GM06990 (cell line): ENCODE measurements at regions not wholly inside any gene's neighbourhood (a gene's known extent, or its start where the extent isn't known, plus 50 kb on each side); places are given as distances from the start of the nearest gene placed in this dataset.

Experiments
- DNase-seq: peaks from one replicate; pipeline ENCODE4 v3.0.0-alpha.2; 2011; ENCODE audit not compliant: insufficient read length; ENCODE audit errors: extremely low read depth
- H3K27me3 ChIP-seq: replicated peaks from 2 replicates; pipeline ENCODE4 v1.6.0; 2011; ENCODE audit warnings: low read length; ENCODE audit not compliant: control insufficient read depth, insufficient read depth
- H3K36me3 ChIP-seq: 2 replicates; pipeline ENCODE4 v1.5.1; 2011; ENCODE audit warnings: low read length; ENCODE audit not compliant: control insufficient read depth, insufficient read depth
- H3K4me3 ChIP-seq: replicated peaks from 2 replicates; pipeline ENCODE4 v1.5.1; 2011; ENCODE audit warnings: low read depth, mild to moderate bottlenecking, control low read depth, low read length
- CTCF ChIP-seq: IDR thresholded peaks from 2 replicates; pipeline ENCODE4 v1.5.1; 2011; ENCODE audit warnings: low read length, control low read depth, mild to moderate bottlenecking, inconsistent platforms; ENCODE audit not compliant: insufficient read depth, poor library complexity, severe bottlenecking

- DNase-seq, result no peak
- Histone ChIP-seq H3K36me3 (no peaks in the 10 kb centered on the region), H3K4me3 (no peak overlapping the region), H3K27me3 (no peaks in the 10 kb centered on the region)
- no peak for TF ChIP-seq CTCF
Observed at GRCh38 chr3:89628856-89629670, 521.6 kb downstream of the EPHA3 start.

- TF ChIP-seq CTCF, result no peak
- Histone ChIP-seq H3K4me3 (no peak overlapping the region), H3K36me3 (no peaks in the 10 kb centered on the region), H3K27me3 (no peaks in the 10 kb centered on the region)
- no peak for DNase-seq
Observed at GRCh38 chr3:89635137-89635536, 527.7 kb downstream of the EPHA3 start.

- no peak for DNase-seq
- no peaks in the 10 kb centered on the region for H3K27me3 ChIP-seq
- no peak for TF ChIP-seq CTCF
- H3K4me3 ChIP-seq, result no peak overlapping the region
- no peaks in the 10 kb centered on the region for H3K36me3 ChIP-seq
Observed at GRCh38 chr3:89644716-89645115, 537.3 kb downstream of the EPHA3 start.

GRCh38 chr3:89649431-89649830 lies 542.0 kb downstream of the EPHA3 start:
- TF ChIP-seq CTCF, result no peak
- Histone ChIP-seq H3K4me3 (no peak overlapping the region), H3K36me3 (no peaks in the 10 kb centered on the region), H3K27me3 (no peaks in the 10 kb centered on the region)
- DNase-seq, result no peak

- DNase-seq, result no peak
- Histone ChIP-seq H3K27me3 (no peaks in the 10 kb centered on the region), H3K4me3 (no peak overlapping the region), H3K36me3 (no peaks in the 10 kb centered on the region)
- TF ChIP-seq CTCF, result no peak
Observed at GRCh38 chr3:89654031-89654430, 546.6 kb downstream of the EPHA3 start.
